ENCODE measurements at regions not wholly inside any gene's neighbourhood (a gene's known extent, or its start where the extent isn't known, plus 50 kb on each side); places are given as distances from the start of the nearest gene placed in this dataset.

GRCh38 chr5:101534491-101535110 is 631.5 kb upstream of the ST8SIA4 start (continued):
- TF ChIP-seq CHD7 (IDR thresholded peaks at IDR 0.05; ENCODE audit: insufficient replicate concordance, low read length) (no peak), RNF2 (IDR thresholded peaks at IDR 0.05; ENCODE audit: borderline replicate concordance, low read depth, low read length, missing control alignments, poor library complexity, severe bottlenecking) (no peak), HDAC6 (IDR thresholded peaks at IDR 0.05; ENCODE audit: low read depth, low read length) (no peak), ZNF274 (IDR thresholded peaks at IDR 0.05; ENCODE audit: borderline replicate concordance, extremely low read depth, low read length) (no peak), YY1 (IDR thresholded peaks at IDR 0.05; ENCODE audit: low read depth, low read length) (no peak), GTF2F1 (IDR thresholded peaks at IDR 0.05; ENCODE audit: borderline replicate concordance, low read depth, low read length) (no peak), EGR1 (IDR thresholded peaks at IDR 0.05; ENCODE audit: borderline replicate concordance, low read depth, low read length) (no peak)
- TF ChIP-seq, protein P1, sequence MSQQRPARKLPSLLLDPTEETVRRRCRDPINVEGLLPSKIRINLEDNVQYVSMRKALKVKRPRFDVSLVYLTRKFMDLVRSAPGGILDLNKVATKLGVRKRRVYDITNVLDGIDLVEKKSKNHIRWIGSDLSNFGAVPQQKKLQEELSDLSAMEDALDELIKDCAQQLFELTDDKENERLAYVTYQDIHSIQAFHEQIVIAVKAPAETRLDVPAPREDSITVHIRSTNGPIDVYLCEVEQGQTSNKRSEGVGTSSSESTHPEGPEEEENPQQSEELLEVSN (IDR thresholded peaks at IDR 0.05), result no peak

Measured in H1 (cell line).